ENCODE measurements at regions not wholly inside any gene's neighbourhood (a gene's known extent, or its start where the extent isn't known, plus 50 kb on each side); places are given as distances from the start of the nearest gene placed in this dataset.

GRCh38 chr7:16267953-16268820 lies 153.2 kb downstream of the CRPPA start (continued):
- TF ChIP-seq TFE3 (CRISPR knock-in tag; IDR thresholded peaks at IDR 0.05) (peak; percentile 92), LCOR (CRISPR knock-in tag; IDR thresholded peaks at IDR 0.05) (no peak), SRSF3 (IDR thresholded peaks at IDR 0.05; ENCODE audit: insufficient read depth, low read length) (no peak), ZNF232 (CRISPR knock-in tag; IDR thresholded peaks at IDR 0.05) (no peak), BRD4 (IDR thresholded peaks at IDR 0.05) (peak; percentile 43; the same call in 1 of the 2 replicates), RAD51 (IDR thresholded peaks at IDR 0.05; ENCODE audit: borderline replicate concordance, low read depth) (no peak), KLF6 (CRISPR knock-in tag; IDR thresholded peaks at IDR 0.05; ENCODE audit: borderline replicate concordance) (peak; percentile 38; the same call in 1 of the 2 replicates), DDX20 (tag; IDR thresholded peaks at IDR 0.05; ENCODE audit: low read depth) (no peak), ZNF695 (CRISPR knock-in tag; IDR thresholded peaks at IDR 0.05) (no peak), ZBTB17 (CRISPR knock-in tag; IDR thresholded peaks at IDR 0.05) (no peak; the same call in 1 of the 2 replicates), MLLT1 (IDR thresholded peaks at IDR 0.05) (peak in 1 of 2 experiments; percentile 47; a peak in 1 of 4 replicates), HSF4 (CRISPR knock-in tag; IDR thresholded peaks at IDR 0.05; ENCODE audit: borderline replicate concordance) (no peak), TOE1 (IDR thresholded peaks at IDR 0.05; ENCODE audit: borderline replicate concordance) (peak; percentile 81), TOE1 (CRISPR knock-in tag; IDR thresholded peaks at IDR 0.05; ENCODE audit: borderline replicate concordance, low read depth) (no peak), KLF10 (CRISPR knock-in tag; IDR thresholded peaks at IDR 0.05) (no peak), RFX7 (CRISPR knock-in tag; IDR thresholded peaks at IDR 0.05) (no peak), SUPT5H (IDR thresholded peaks at IDR 0.05) (peak; percentile 40; the same call in 1 of the 2 replicates), HCFC1 (IDR thresholded peaks at IDR 0.05; ENCODE audit: low read depth, low read length) (no peak), ZHX1 (conservative IDR thresholded peaks at IDR 0.05; ENCODE audit: low read length) (no peak), ZFP30 (CRISPR knock-in tag; IDR thresholded peaks at IDR 0.05; ENCODE audit: borderline replicate concordance) (no peak)
